T-helper 22 cell (primary cell): ENCODE measurements at regions not wholly inside any gene's neighbourhood (a gene's known extent, or its start where the extent isn't known, plus 50 kb on each side); places are given as distances from the start of the nearest gene placed in this dataset.
"Not testable (repeated sequence)": the region's sequence is repeated elsewhere in the genome, so short reads cannot be mapped to it uniquely, and the experiment has no call there.

Experiments used
- DNase-seq: peaks from one replicate; pipeline ENCODE4 v3.0.0-alpha.2; 2020; ENCODE audit warnings: low read depth

- no peak for DNase-seq
Observed at GRCh38 chr9:84511651-84512050, 157.9 kb upstream of the NTRK2 start.

DNA sequence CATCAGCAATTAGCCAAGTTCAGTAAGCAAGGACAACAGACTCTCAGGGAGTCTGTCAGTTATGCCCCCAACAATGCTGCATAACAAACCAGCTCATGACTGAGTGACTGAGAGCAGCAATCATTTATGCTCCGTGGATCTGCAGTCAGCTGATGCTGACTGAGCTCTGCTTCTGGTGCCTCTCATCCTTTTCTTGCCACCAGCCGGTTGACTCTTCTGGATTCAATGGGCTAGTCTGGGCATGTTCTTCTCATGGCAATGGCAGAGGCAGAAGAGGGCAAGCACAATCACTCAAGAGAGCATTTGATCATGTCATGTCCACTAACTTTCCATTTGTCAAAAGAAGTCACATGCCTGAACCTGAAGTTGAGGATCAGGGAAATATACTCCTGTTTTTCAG lies 157.0 kb upstream of the NTRK2 start:
- no peak for DNase-seq

DNA sequence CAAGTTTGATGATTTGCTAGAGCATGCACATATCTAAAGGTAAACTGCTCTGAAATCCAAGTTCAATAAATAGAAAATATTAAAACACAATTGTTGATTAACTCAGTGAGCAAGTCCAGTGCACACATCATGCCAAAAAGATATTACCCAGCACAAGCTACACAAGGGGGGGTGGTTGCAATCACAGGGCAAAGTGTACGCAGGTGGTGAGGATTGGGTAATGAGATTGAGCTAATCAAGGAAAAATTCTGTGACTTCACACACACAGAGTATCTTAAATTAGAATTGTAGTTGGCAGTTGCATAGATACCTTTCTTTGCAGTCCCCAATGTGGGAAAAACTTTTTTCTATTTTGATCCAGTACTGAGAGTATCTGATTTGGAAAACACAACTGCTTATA lies 156.1 kb upstream of the NTRK2 start:
- DNase-seq = no peak

GRCh38 chr9:84513979-84514378 lies 155.6 kb upstream of the NTRK2 start:
- no peak for DNase-seq

DNA sequence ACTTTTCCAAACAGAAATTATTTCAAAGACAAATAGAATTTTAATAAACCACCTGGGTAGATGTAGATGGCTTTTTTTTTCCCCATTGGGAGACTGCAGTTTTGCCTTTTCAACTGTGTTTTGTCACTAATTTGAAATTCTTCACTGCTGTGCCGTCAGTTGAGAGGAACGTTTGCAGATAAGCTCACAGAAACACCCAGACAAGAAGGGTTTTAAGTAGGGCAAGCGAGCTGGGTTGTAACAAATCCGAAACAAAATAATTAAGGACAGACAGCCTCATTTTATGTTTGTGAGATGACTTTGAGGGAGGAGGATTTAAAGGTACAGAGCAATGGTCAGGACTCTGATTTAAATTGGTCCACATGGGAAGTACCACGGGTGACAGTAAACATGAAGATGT lies 155.1 kb upstream of the NTRK2 start:
- no peak for DNase-seq

DNA sequence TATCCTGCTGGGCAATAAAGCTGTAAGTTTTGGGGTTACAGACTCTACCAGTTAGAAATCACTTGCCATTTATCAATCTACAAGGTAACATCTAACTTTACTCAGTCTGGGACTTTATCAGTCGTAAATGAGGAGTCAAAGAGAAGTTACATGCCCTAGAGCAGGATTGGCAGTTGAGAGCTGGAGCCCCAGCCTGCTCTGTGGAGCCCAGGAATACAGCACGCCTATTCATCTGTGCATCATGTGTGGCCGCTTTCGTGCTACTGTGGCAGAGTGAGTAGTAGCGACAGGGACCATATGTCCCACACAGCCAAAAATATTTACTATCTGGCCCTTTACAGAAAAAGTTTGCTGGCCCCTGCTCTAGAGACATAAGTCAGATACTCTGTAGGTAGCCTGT lies 152.5 kb upstream of the NTRK2 start:
- DNase-seq = no peak

- no peak for DNase-seq
Observed at GRCh38 chr9:84519413-84519812, 150.1 kb upstream of the NTRK2 start.

DNA sequence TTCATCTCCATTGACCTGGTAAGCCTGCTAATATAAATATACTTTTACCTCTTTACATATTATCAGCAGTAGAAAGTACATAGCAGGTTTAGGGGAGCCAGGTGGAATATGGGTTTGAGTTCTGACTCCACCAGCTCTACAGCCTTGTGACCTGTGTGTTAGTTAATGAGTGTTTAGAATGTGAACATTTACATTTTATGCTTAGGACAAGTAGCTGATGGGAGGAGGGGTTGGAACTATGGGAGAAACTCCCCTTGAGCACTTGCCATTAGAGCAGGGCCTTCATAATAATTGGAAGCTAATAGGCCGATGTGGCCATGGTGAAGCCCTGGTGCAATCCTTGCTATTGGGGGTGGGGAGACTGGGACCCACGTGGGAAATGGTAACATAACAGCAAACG lies 148.3 kb upstream of the NTRK2 start:
- DNase-seq = no peak

- not testable (repeated sequence) for DNase-seq
Observed at GRCh38 chr9:84526211-84526610, 143.3 kb upstream of the NTRK2 start.

DNA sequence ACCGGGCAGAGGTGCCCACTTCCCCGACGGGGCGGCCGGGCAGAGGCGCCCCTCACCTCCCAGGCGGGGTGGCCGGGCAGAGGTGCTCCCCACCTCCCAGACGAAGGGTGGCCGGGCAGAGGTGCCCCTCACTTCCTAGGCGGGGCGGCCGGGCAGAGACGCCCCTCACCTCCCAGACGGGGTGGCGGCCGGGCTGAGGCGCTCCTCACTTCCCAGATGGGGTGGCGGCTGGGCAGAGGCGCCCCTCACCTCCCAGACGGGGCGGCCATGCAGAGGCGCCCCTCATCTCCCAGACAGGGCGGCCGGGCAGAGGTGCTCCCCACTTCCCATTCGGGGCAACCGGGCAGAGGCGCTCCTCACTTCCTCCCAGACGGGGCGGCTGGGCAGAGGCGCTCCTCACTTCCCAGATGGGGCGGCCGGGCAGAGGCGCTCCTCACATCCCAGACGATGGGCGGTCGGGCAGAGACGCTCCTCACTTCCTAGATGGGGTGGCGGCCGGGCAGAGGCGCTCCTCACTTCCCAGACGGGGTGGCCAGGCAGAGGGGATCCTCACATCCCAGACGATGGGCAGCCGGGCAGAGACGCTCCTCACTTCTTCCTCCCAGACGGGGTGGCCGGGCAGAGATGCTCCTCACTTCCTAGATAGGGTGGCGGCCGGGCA lies 142.3 kb upstream of the NTRK2 start:
- DNase-seq = not testable (repeated sequence)

GRCh38 chr9:84535973-84536372 lies 133.6 kb upstream of the NTRK2 start:
- not testable (repeated sequence) for DNase-seq

GRCh38 chr9:84538879-84539278 lies 130.7 kb upstream of the NTRK2 start:
- no peak for DNase-seq

DNA sequence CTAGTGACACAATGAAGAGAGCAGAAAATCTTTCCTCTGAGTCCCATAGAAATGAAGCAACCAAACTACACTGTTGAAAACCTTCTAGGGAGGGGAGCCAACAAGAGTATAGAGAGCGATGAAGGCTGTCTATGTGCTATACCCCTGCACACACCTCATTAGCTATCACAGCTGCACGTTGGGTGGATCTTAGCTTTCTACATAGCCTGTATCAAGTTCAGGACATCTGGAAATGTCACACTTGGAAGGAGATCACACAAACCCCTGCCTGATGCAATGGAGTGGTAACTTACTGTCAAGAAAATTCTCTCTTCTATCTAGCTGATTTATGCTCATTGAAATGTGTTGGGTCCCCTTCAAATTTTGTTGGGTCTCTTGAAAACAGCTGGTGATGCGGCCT lies 127.0 kb upstream of the NTRK2 start:
- no peak for DNase-seq

- no peak for DNase-seq
Observed at GRCh38 chr9:84554069-84554664, 115.4 kb upstream of the NTRK2 start.

- no peak for DNase-seq
Observed at GRCh38 chr9:84556556-84556955, 113.0 kb upstream of the NTRK2 start.

DNA sequence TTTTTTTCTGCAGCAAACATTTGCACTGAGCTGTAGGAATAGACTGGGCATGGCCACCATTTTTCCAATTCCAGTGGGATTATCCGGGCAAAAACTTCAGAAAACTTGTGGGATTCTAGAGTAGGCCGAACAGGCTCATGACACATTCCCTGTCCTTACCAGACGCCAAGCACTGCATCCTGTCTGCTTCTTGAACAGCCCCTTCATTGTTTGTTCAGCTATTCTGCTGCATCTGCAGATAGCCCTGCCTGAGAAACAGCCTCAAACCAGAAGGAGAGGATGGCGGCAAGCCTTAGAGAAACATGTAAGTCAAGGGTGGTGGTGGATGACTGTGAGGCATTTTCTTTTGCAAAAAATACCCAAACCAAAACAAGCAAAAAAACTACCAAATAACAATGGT lies 111.8 kb upstream of the NTRK2 start:
- no peak for DNase-seq

DNA sequence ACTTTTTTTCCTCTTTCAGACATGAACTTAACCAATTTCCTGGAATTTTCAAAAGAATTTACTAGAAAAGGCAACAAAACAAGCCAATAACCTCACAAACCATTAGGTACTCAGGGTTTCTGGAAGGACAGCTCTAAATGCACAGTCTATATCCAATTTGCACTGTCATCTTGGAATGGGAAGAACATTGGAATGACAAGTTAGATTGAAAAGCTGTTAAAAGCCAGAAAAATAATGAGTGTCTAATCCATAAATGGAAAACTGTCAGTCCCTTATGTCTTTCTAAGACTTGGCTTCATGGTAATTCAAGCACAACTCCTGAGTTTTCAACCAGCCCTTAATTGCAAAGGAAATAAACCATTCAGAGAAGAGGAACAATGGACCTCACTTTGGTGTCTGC lies 105.8 kb upstream of the NTRK2 start:
- DNase-seq = no peak

DNA sequence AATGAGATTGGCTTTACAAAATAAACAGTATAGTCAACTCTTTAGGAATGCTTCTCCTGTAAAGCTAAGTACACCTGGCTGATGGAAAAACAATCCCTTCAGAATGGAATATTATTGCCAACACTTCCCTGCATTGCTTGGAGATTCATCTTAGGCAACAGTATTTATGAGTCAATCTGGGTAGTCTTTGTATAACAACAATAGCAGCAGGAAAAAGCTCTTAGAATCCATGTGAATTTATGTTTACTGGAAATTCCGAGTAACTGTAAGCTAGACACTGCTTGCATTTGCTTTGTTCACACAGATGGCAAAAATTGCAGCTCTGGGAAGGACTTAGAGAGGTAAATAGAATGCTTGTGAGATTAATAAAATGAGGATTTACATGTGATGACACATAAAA lies 101.7 kb upstream of the NTRK2 start:
- DNase-seq = no peak

DNA sequence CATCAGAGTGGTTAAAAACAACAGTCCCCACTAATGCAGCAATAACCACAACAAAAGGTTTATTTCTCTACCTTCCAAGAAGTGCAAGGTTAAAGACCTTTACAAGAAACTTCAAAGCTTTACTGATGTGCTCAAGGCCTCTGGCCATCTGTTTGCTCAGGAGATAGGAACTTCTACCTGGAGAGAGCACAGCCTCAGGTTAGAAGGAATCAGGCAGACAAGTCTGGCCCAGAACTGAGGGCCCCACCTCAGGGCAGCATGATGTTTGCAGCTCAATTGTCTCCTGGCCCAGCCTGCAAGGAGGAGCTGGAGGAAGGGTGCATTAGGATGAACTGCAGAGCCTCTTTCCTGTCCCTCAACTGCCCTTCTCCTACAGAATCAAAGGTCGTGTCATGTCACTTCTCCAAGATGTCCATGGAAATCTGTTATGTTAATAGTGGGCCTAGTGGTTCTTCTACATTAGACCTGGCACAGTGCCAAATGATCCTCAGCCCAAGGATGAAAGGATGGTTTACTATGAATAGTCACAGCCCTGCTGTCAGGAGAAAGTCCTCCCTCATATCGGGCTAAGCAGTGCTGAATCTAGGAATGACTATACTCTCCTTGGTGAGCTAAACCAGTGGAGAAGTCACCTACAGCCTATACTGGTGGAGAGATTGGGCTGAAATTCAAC lies 98.9 kb upstream of the NTRK2 start:
- no peak for DNase-seq

DNA sequence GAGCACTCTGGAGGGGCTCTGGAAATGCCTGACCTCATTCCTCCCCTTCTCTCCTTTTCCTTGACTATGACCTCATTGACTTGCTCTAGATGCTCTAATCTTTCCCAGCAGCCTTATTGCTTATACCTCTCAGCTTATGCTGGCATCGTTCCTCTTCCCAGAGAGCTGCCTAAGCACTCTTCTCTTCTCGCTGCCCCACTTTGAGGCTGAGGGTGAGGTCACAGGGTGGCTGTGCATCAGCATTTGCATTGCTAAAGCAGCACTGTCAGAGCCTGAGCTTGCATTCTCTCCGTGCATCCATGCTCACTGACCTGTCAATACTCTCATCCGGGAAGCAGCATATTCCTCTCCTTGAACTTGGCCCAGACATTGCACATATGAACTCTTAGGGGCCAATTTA lies 96.4 kb upstream of the NTRK2 start:
- no peak for DNase-seq

GRCh38 chr9:84575705-84576104 lies 93.8 kb upstream of the NTRK2 start:
- DNase-seq = no peak

DNA sequence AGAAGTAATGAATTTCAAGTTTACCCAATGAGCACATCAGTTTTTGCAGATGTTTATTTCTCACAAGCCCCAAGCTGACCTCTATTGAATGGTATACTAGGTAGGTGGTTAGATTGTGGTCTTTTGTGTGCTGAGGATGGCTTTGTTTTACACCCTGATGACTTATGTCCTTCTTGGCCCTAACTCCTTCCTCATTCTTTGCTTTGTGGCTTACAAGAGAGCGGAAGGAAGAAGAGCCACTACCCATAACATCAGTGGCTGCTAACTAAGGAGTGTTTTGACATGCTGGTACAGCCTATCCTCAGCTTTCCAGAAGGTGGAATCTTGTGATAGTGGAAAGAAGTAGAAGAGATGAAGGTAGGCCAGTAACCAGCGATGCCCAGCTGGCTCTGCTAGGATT lies 85.7 kb upstream of the NTRK2 start:
- no peak for DNase-seq

DNA sequence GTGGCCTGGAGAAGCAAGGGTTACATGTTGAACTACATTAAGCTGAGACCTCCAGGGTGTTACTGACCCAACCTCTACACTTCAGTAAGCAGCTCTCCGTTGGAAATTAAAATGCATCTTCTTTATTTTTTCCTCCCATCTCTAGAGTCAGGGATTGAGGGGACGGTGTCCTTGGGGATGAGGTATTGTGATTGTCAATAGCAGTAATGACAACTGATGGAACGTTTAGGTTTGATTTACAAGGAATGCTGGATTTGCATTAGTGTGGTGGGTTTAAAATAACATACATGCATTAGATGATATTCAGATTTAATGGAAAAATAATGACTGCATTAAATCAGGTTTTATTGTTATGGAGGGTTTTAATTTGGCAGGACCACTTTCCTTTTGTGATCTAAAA lies 82.9 kb upstream of the NTRK2 start:
- DNase-seq = no peak

DNA sequence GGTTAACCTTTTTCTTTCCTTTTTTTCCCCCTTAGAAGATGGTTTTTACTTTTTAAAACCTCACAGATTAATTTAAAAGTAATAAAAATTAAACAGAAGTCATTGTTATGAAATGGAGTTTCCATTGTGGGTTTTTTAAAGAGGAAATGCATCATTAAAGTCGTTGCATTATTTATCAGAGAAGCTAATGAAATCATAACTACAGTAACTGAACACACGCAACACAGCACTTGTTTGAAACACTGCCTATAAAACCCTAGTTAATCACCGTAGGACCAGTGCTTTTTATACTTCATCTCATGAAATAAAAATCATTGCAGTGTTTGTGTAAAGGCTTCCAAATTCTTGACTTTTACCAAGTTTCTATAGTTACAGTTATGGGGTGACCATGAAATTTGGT lies 82.4 kb upstream of the NTRK2 start:
- no peak for DNase-seq
